IMR-90 (cell line): ENCODE measurements at regions not wholly inside any gene's neighbourhood (a gene's known extent, or its start where the extent isn't known, plus 50 kb on each side); places are given as distances from the start of the nearest gene placed in this dataset.

Experiments
- ATAC-seq: fragments of 200-7000 bp; cut with Tn5 transposase; 2 replicates; pipeline ENCODE4 v1.9.1; 2020; ENCODE audit warnings: low read depth, mild to moderate bottlenecking, moderate library complexity
- BruUV-seq: library from RNA; stranded (reverse); fragments of 400-500 nt; replicated peaks from 2 replicates; lab custom pipeline; 2021; lab: Mats Ljungman, UMichigan
- CTCF ChIA-PET: fragments of 300-600 bp; formaldehyde crosslinking; extraction: SDS; loops from one replicate; lab custom pipeline; 2021; ENCODE audit warnings: antibody characterized with exemption; lab: Yijun Ruan, JAX
- POLR2A ChIA-PET: fragments of 300-600 bp; sonication (Branson Sonifier 250); formaldehyde crosslinking; loops from one replicate; lab custom pipeline; 2022; ENCODE audit warnings: antibody characterized with exemption; ENCODE audit not compliant: unreplicated experiment; lab: Charles Lee
- DNase-seq: peaks from one replicate; pipeline ENCODE4 v3.0.0; 2013
- H2AFZ ChIP-seq: replicated peaks from 2 replicates; pipeline ENCODE3; 2013; ENCODE audit warnings: low read length, mild to moderate bottlenecking; ENCODE audit not compliant: poor library complexity
- H2AK5ac ChIP-seq: 2 replicates; pipeline ENCODE4 v1.6.1; 2013; ENCODE audit warnings: low read depth, low read length, inconsistent platforms
- H2AK9ac ChIP-seq: replicated peaks from 2 replicates; pipeline ENCODE3; 2013; ENCODE audit warnings: mild to moderate bottlenecking, low read depth, low read length, moderate library complexity; ENCODE audit not compliant: poor library complexity
- H2BK120ac ChIP-seq: 2 replicates; pipeline ENCODE4 v1.6.1; 2013; ENCODE audit warnings: low read depth, low read length, inconsistent platforms
- H2BK15ac ChIP-seq: 3 replicates; pipeline ENCODE4 v1.6.1; 2013; ENCODE audit warnings: low read depth, low read length, inconsistent platforms
- H2BK20ac ChIP-seq: 2 replicates; pipeline ENCODE4 v1.6.1; 2013; ENCODE audit warnings: low read depth, mild to moderate bottlenecking, inconsistent platforms, low read length, moderate library complexity
- H2BK5ac ChIP-seq: 2 replicates; pipeline ENCODE4 v1.6.1; 2013; ENCODE audit warnings: mild to moderate bottlenecking, low read depth, low read length, inconsistent platforms; ENCODE audit not compliant: poor library complexity, severe bottlenecking
- H3K14ac ChIP-seq: replicated peaks from 2 replicates; pipeline ENCODE4 v1.6.1; 2013; ENCODE audit warnings: low read depth, low read length, inconsistent platforms
- H3K18ac ChIP-seq: 2 replicates; pipeline ENCODE4 v1.6.1; 2013; ENCODE audit warnings: low read depth, low read length, control low read depth
- H3K23ac ChIP-seq: 2 replicates; pipeline ENCODE4 v1.6.1; 2013; ENCODE audit warnings: low read depth, low read length, inconsistent platforms
- H3K27ac ChIP-seq: 2 replicates; pipeline ENCODE4 v1.5.1; 2013; ENCODE audit warnings: mild to moderate bottlenecking, control low read depth, low read length; ENCODE audit not compliant: insufficient read depth
- H3K27me3 ChIP-seq: 2 replicates; pipeline ENCODE4 v1.6.1; 2013; ENCODE audit warnings: low read length; ENCODE audit not compliant: control insufficient read depth, insufficient read depth
- H3K36me3 ChIP-seq: 2 replicates; pipeline ENCODE4 v1.6.1; 2013; ENCODE audit warnings: low read length, mixed read lengths; ENCODE audit not compliant: control insufficient read depth, insufficient read depth
- H3K4ac ChIP-seq: 2 replicates; pipeline ENCODE4 v1.6.1; 2013; ENCODE audit warnings: low read depth, low read length, inconsistent platforms
- H3K4me1 ChIP-seq: 2 replicates; pipeline ENCODE4 v1.6.1; 2013; ENCODE audit warnings: low read length, mixed read lengths; ENCODE audit not compliant: control insufficient read depth, insufficient read depth
- H3K4me2 ChIP-seq: 2 replicates; pipeline ENCODE4 v1.6.1; 2013; ENCODE audit warnings: low read depth, mild to moderate bottlenecking, control low read depth, low read length, moderate library complexity
- H3K4me3 ChIP-seq: 2 replicates; pipeline ENCODE4 v1.5.1; 2013; ENCODE audit warnings: low read depth, mild to moderate bottlenecking, control low read depth, low read length, moderate library complexity; ENCODE audit not compliant: insufficient read depth
- H3K56ac ChIP-seq: 2 replicates; pipeline ENCODE4 v1.6.1; 2013; ENCODE audit warnings: low read length, inconsistent platforms; ENCODE audit not compliant: insufficient read depth; ENCODE audit errors: extremely low read depth
- H3K79me1 ChIP-seq, 2 experiments: 2 replicates each; pipeline ENCODE4 v1.6.1; 2013; ENCODE audit warnings: low read length in 2 of 2, inconsistent platforms in 1 of 2, low read depth in 1 of 2
- H3K9ac ChIP-seq: 2 replicates; pipeline ENCODE4 v1.6.1; 2013; ENCODE audit warnings: low read depth, low read length, control low read depth
- H3K9me1 ChIP-seq: 2 replicates; pipeline ENCODE4 v1.6.1; 2013; ENCODE audit warnings: low read length, inconsistent platforms; ENCODE audit not compliant: insufficient read depth
- H3K9me3 ChIP-seq: 2 replicates; pipeline ENCODE4 v1.6.1; 2013; ENCODE audit warnings: low read length; ENCODE audit not compliant: control insufficient read depth, insufficient read depth
- H4K20me1 ChIP-seq: 2 replicates; pipeline ENCODE4 v1.6.1; 2013; ENCODE audit warnings: low read length, inconsistent platforms; ENCODE audit not compliant: insufficient read depth
- H4K5ac ChIP-seq: 2 replicates; pipeline ENCODE4 v1.6.1; 2013; ENCODE audit warnings: mild to moderate bottlenecking, low read depth, low read length, control low read depth
- H4K8ac ChIP-seq, 2 experiments: 2 replicates each; pipeline ENCODE4 v1.6.1; 2013; ENCODE audit warnings: low read depth in 2 of 2, low read length in 2 of 2, control low read depth in 1 of 2, inconsistent platforms in 1 of 2
- H4K91ac ChIP-seq: 2 replicates; pipeline ENCODE4 v1.6.1; 2013; ENCODE audit warnings: low read depth, low read length, inconsistent platforms; ENCODE audit not compliant: insufficient read depth
- BHLHE40 ChIP-seq: fragments of 150-350 bp; IDR thresholded peaks from 2 replicates; pipeline ENCODE4 v1.6.1; 2016; ENCODE audit warnings: mild to moderate bottlenecking, low read depth, low read length
- CEBPB ChIP-seq: IDR thresholded peaks from 2 replicates; pipeline ENCODE4 v1.6.1; 2012; ENCODE audit warnings: low read depth, low read length, improper control_type of control experiment
- CHD1 ChIP-seq: IDR thresholded peaks from 2 replicates; pipeline ENCODE4 v1.6.1; 2012; ENCODE audit warnings: low read depth, low read length, improper control_type of control experiment
- FOS ChIP-seq: fragments of 150-350 bp; IDR thresholded peaks from 2 replicates; pipeline ENCODE4 v1.6.1; 2016; ENCODE audit warnings: low read depth, low read length
- MAFK ChIP-seq: IDR thresholded peaks from 2 replicates; pipeline ENCODE4 v1.6.1; 2012; ENCODE audit warnings: low read depth, low read length, improper control_type of control experiment
- MAZ ChIP-seq: IDR thresholded peaks from 2 replicates; pipeline ENCODE4 v1.6.1; 2012; ENCODE audit warnings: low read depth, mild to moderate bottlenecking, low read length, improper control_type of control experiment, moderate library complexity, borderline replicate concordance
- MXI1 ChIP-seq: IDR thresholded peaks from 2 replicates; pipeline ENCODE4 v1.6.1; 2012; ENCODE audit warnings: low read depth, mild to moderate bottlenecking, low read length, moderate library complexity, borderline replicate concordance
- NFE2L2 ChIP-seq: fragments of 150-350 bp; IDR thresholded peaks from 2 replicates; pipeline ENCODE4 v1.6.1; 2016; ENCODE audit warnings: low read depth, mild to moderate bottlenecking, low read length
- POLR2A ChIP-seq: IDR thresholded peaks from 2 replicates; pipeline ENCODE4 v1.6.1; 2012; ENCODE audit warnings: mild to moderate bottlenecking, low read depth, low read length
- RAD21 ChIP-seq: IDR thresholded peaks from 2 replicates; pipeline ENCODE4 v1.6.1; 2012; ENCODE audit warnings: low read length, improper control_type of control experiment
- RCOR1 ChIP-seq: IDR thresholded peaks from 2 replicates; pipeline ENCODE4 v1.6.1; 2012; ENCODE audit warnings: mild to moderate bottlenecking, low read length, improper control_type of control experiment; ENCODE audit not compliant: insufficient replicate concordance
- RFX5 ChIP-seq: IDR thresholded peaks from 2 replicates; pipeline ENCODE4 v1.8.0; 2012; ENCODE audit warnings: low read depth, mild to moderate bottlenecking, low read length, moderate library complexity
- SMC3 ChIP-seq: fragments of 150-350 bp; IDR thresholded peaks from 2 replicates; pipeline ENCODE4 v1.6.1; 2016; ENCODE audit warnings: low read depth, mild to moderate bottlenecking, antibody characterized with exemption, low read length, moderate library complexity
- dilution Hi-C: fragments of 300-500 bp; cut with HindIII; formaldehyde crosslinking; loops from one replicate; pipeline ENCODE4 v1.14.3; 2018; ENCODE audit warnings: low sequenced_read_pairs; ENCODE audit not compliant: unreplicated experiment
- in situ Hi-C: fragments of 300-500 bp; cut with MboI; formaldehyde crosslinking; loops from 3 replicates; pipeline ENCODE4 v1.14.3; 2019; ENCODE audit warnings: low sequenced_read_pairs, inconsistent platforms, mixed read lengths
- intact Hi-C: fragments of 100-400 bp; cut with micrococcal nuclease; formaldehyde crosslinking; loops from 2 replicates; pipeline ENCODE4 v1.10.0; 2022
- TF ChIP-seq, protein P1 (sequence below): fragments of 150-350 bp; IDR thresholded peaks from 2 replicates; pipeline ENCODE4 v1.6.1; 2016; ENCODE audit warnings: low read depth, mild to moderate bottlenecking, low read length, moderate library complexity, borderline replicate concordance
- TF ChIP-seq, protein P2 (sequence below): fragments of 150-350 bp; IDR thresholded peaks from 2 replicates; pipeline ENCODE4 v1.6.1; 2017; ENCODE audit warnings: mild to moderate bottlenecking, antibody characterized with exemption, low read length, low read depth
- TF ChIP-seq, protein P3 (sequence below): conservative IDR thresholded peaks from 2 replicates; pipeline ENCODE4 v1.5.1; 2012; ENCODE audit warnings: mild to moderate bottlenecking, low read depth, low read length, improper control_type of control experiment

DNA sequence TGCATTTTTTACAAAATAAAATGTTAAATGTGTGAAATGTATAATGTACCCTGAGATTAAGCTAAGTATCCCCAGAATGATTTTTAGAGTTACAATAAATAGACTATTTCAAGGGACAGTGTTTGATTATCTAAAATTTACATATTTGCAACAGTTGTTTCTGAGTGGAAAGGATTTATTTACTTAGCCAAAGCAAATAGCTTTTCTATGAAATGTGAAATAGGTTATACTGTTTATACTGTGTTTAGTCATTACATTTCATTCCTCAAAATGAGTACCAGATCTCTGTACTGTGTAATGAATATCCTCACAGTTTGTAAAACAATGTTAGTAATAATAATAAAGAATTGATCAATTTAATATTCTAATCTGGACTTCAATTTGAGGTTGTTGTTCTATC is 1019.0 kb downstream of the NR2F1-AS1 start:
- POLR2A ChIA-PET = interaction anchor here (0.5 kb wide), 1 partner anchor 1014 kb away, joined by 3 read pairs; no protein-coding TSS in a partner anchor
- no peak overlapping the region; the same call in 1 of the 2 replicates for H3K27ac ChIP-seq
- no peak overlapping the region for H2AK5ac ChIP-seq
- no peak overlapping the region for H3K56ac ChIP-seq
- H3K4ac ChIP-seq = no peak overlapping the region
- dilution Hi-C loops (no loop called here), in situ Hi-C loops (no loop called here), intact Hi-C loops (loop anchor here (10.0 kb wide), 1 partner anchor 343 kb away; no protein-coding TSS in a partner anchor)
- no peaks in the 10 kb centered on the region for H3K79me1 ChIP-seq
- H2BK5ac ChIP-seq = peak overlapping the region; percentile 77
- BruUV-seq = no TSS peak
- H3K9me1 ChIP-seq = no peaks in the 10 kb centered on the region
- H2BK20ac ChIP-seq = no peak overlapping the region
- DNase-seq (peak; percentile 19), ATAC-seq (peak; percentile 61)
- TF ChIP-seq POLR2A = no peak
- TF ChIP-seq RFX5 = no peak
- no peak for TF ChIP-seq RCOR1
- no peak for TF ChIP-seq MXI1
- TF ChIP-seq, protein P1, sequence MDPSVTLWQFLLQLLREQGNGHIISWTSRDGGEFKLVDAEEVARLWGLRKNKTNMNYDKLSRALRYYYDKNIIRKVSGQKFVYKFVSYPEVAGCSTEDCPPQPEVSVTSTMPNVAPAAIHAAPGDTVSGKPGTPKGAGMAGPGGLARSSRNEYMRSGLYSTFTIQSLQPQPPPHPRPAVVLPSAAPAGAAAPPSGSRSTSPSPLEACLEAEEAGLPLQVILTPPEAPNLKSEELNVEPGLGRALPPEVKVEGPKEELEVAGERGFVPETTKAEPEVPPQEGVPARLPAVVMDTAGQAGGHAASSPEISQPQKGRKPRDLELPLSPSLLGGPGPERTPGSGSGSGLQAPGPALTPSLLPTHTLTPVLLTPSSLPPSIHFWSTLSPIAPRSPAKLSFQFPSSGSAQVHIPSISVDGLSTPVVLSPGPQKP = no peak
- no peak for TF ChIP-seq SMC3
- TF ChIP-seq, protein P2, sequence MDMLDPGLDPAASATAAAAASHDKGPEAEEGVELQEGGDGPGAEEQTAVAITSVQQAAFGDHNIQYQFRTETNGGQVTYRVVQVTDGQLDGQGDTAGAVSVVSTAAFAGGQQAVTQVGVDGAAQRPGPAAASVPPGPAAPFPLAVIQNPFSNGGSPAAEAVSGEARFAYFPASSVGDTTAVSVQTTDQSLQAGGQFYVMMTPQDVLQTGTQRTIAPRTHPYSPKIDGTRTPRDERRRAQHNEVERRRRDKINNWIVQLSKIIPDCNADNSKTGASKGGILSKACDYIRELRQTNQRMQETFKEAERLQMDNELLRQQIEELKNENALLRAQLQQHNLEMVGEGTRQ = no peak
- no peak for TF ChIP-seq CEBPB
- TF ChIP-seq, protein P3, sequence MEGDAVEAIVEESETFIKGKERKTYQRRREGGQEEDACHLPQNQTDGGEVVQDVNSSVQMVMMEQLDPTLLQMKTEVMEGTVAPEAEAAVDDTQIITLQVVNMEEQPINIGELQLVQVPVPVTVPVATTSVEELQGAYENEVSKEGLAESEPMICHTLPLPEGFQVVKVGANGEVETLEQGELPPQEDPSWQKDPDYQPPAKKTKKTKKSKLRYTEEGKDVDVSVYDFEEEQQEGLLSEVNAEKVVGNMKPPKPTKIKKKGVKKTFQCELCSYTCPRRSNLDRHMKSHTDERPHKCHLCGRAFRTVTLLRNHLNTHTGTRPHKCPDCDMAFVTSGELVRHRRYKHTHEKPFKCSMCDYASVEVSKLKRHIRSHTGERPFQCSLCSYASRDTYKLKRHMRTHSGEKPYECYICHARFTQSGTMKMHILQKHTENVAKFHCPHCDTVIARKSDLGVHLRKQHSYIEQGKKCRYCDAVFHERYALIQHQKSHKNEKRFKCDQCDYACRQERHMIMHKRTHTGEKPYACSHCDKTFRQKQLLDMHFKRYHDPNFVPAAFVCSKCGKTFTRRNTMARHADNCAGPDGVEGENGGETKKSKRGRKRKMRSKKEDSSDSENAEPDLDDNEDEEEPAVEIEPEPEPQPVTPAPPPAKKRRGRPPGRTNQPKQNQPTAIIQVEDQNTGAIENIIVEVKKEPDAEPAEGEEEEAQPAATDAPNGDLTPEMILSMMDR = no peak
- TF ChIP-seq FOS = no peak
- no peak for TF ChIP-seq BHLHE40
- TF ChIP-seq MAFK = no peak
- no peak for TF ChIP-seq MAZ
- no peak for TF ChIP-seq RAD21
- no peak for TF ChIP-seq NFE2L2
- no peak for TF ChIP-seq CHD1
- no peaks in the 10 kb centered on the region for H4K20me1 ChIP-seq
- no peak overlapping the region for H3K14ac ChIP-seq
- no peaks in the 10 kb centered on the region for H3K9me3 ChIP-seq
- H3K4me1 ChIP-seq = peaks cover 10% of the 10 kb centered on the region
- H4K8ac ChIP-seq = no peak overlapping the region
- H2AFZ ChIP-seq = no peak overlapping the region
- H3K4me3 ChIP-seq = no peak overlapping the region
- H3K9ac ChIP-seq = no peak overlapping the region
- H2BK15ac ChIP-seq = no peak overlapping the region
- H4K5ac ChIP-seq = no peak overlapping the region
- no peaks in the 10 kb centered on the region for H3K27me3 ChIP-seq
- CTCF ChIA-PET = no interaction called here
- no peak overlapping the region for H3K4me2 ChIP-seq
- no peak overlapping the region for H4K91ac ChIP-seq
- no peak overlapping the region for H3K23ac ChIP-seq
- H2AK9ac ChIP-seq = no peak overlapping the region
- H3K36me3 ChIP-seq = no peaks in the 10 kb centered on the region
- H3K18ac ChIP-seq = no peak overlapping the region; the same call in 1 of the 2 replicates
- H2BK120ac ChIP-seq = no peak overlapping the region
